Panc1 (cell line): ENCODE measurements at regions not wholly inside any gene's neighbourhood (a gene's known extent, or its start where the extent isn't known, plus 50 kb on each side); places are given as distances from the start of the nearest gene placed in this dataset.

Experiments
- ATAC-seq: fragments of 200-7000 bp; cut with Tn5 transposase; 2 replicates; pipeline ENCODE4 v1.9.1; 2020; ENCODE audit warnings: mild to moderate bottlenecking, moderate library complexity
- BruUV-seq: library from RNA; stranded (reverse); fragments of 400-500 nt; replicated peaks from 2 replicates; lab custom pipeline; 2021; lab: Mats Ljungman, UMichigan
- CTCF ChIA-PET: fragments of 300-600 bp; sonication (Branson Sonifier 250); formaldehyde crosslinking; loops from one replicate; lab custom pipeline; 2022; ENCODE audit warnings: antibody characterized with exemption; lab: Charles Lee
- POLR2A ChIA-PET: fragments of 300-600 bp; sonication (Branson Sonifier 250); formaldehyde crosslinking; loops from one replicate; lab custom pipeline; 2022; ENCODE audit warnings: antibody characterized with exemption; lab: Charles Lee
- DNase-seq: peaks from one replicate; pipeline ENCODE4 v3.0.0-alpha.2; 2010; ENCODE audit warnings: low read depth, low spot score
- H3K27ac ChIP-seq: 2 replicates; pipeline ENCODE4 v1.5.1; 2011; ENCODE audit warnings: mild to moderate bottlenecking, low read length, inconsistent platforms
- H3K27me3 ChIP-seq: fragments of 200-500 bp; sonication (Bioruptor generic); 2 replicates; pipeline ENCODE4 v1.6.0; 2014; ENCODE audit warnings: low read length, inconsistent platforms; ENCODE audit not compliant: control insufficient read depth, insufficient read depth
- H3K36me3 ChIP-seq: fragments of 200-500 bp; sonication (Bioruptor generic); 2 replicates; pipeline ENCODE4 v1.5.1; 2014; ENCODE audit warnings: inconsistent platforms, mild to moderate bottlenecking, low read length, moderate library complexity; ENCODE audit not compliant: control insufficient read depth, insufficient read depth
- H3K4me1 ChIP-seq: 2 replicates; pipeline ENCODE4 v1.5.1; 2011; ENCODE audit warnings: inconsistent platforms, mild to moderate bottlenecking, low read length, moderate library complexity; ENCODE audit not compliant: control insufficient read depth, insufficient read depth
- H3K4me3 ChIP-seq, 2 experiments: 2 replicates each; pipeline ENCODE4 v1.5.1; 2011 to 2012; ENCODE audit warnings: low read depth in 2 of 2, low read length in 2 of 2, mild to moderate bottlenecking in 2 of 2, inconsistent platforms in 1 of 2, moderate library complexity in 1 of 2
- H3K9me3 ChIP-seq: fragments of 200-500 bp; sonication (Bioruptor generic); 2 replicates; pipeline ENCODE4 v1.5.1; 2014; ENCODE audit warnings: low read depth, mild to moderate bottlenecking, inconsistent platforms, low read length, moderate library complexity; ENCODE audit not compliant: control insufficient read depth, insufficient read depth
- CTCF ChIP-seq: fragments of 450-650 bp; IDR thresholded peaks from 2 replicates; pipeline ENCODE4 v1.5.1; 2017; ENCODE audit warnings: mild to moderate bottlenecking
- POLR2AphosphoS5 ChIP-seq: IDR thresholded peaks from 2 replicates; pipeline ENCODE4 v1.6.1; 2012; ENCODE audit warnings: mild to moderate bottlenecking, low read depth, low read length, moderate library complexity
- REST ChIP-seq, 2 experiments: IDR thresholded peaks; 2 replicates each; pipeline ENCODE4 v1.6.1; 2011 to 2012; ENCODE audit warnings: low read depth in 2 of 2, control low read depth in 1 of 2, low read length in 1 of 2, mild to moderate bottlenecking in 1 of 2, moderate library complexity in 1 of 2; ENCODE audit not compliant: insufficient read depth in 1 of 2
- SIN3A ChIP-seq: IDR thresholded peaks from 2 replicates; pipeline ENCODE4 v1.6.1; 2012; ENCODE audit warnings: low read depth, mild to moderate bottlenecking, low read length, moderate library complexity, borderline replicate concordance; ENCODE audit not compliant: insufficient read depth
- TCF7L2 ChIP-seq: IDR thresholded peaks from 2 replicates; pipeline ENCODE4 v1.6.1; 2011; ENCODE audit warnings: mild to moderate bottlenecking, low read depth, low read length, inconsistent platforms
- in situ Hi-C: cut with HindIII; loops from 2 replicates; pipeline ENCODE4 v1.10.0; 2016; ENCODE audit warnings: low sequenced_read_pairs, low pct_unique_long_range_greater_than_20kb
- intact Hi-C: fragments of 100-400 bp; cut with micrococcal nuclease; formaldehyde crosslinking; loops from one replicate; pipeline ENCODE4 v1.10.0; 2022; ENCODE audit not compliant: unreplicated experiment

GRCh38 chr20:48380661-48381060 is 447.1 kb downstream of the PREX1 start:
- Histone ChIP-seq H3K4me3 (no peak overlapping the region), H3K27me3 (no peaks in the 10 kb centered on the region; the same call in none of the 2 replicates), H3K9me3 (no peaks in the 10 kb centered on the region), H3K36me3 (no peaks in the 10 kb centered on the region), H3K4me1 (no peaks in the 10 kb centered on the region), H3K27ac (no peak overlapping the region)
- in situ Hi-C loops: no loop called here
- ATAC-seq (no peak), DNase-seq (no peak)
- ChIA-PET CTCF (no interaction called here), POLR2A (no interaction called here)
- BruUV-seq: no TSS peak
- TF ChIP-seq REST (IDR thresholded peaks at IDR 0.05; ENCODE audit: insufficient read depth in 1 of 2, low read depth in 2 of 2, low read length in 1 of 2) (no peak), TCF7L2 (no peak)
- intact Hi-C loops: no loop called here

GRCh38 chr20:48378976-48379675 is 448.7 kb downstream of the PREX1 start:
- no peaks in the 10 kb centered on the region for H3K9me3 ChIP-seq
- H3K27ac ChIP-seq: no peak overlapping the region
- intact Hi-C loops: no loop called here
- CTCF ChIA-PET: no interaction called here
- no peak for DNase-seq
- BruUV-seq: no TSS peak
- POLR2A ChIA-PET: interaction anchor here (0.6 kb wide), 1 partner anchor 634 kb away, joined by 3 read pairs; no protein-coding TSS in a partner anchor
- H3K4me1 ChIP-seq: no peaks in the 10 kb centered on the region
- TF ChIP-seq TCF7L2 (no peak), SIN3A (no peak), POLR2AphosphoS5 (no peak), REST (IDR thresholded peaks at IDR 0.05; ENCODE audit: insufficient read depth in 1 of 2, low read depth in 2 of 2, low read length in 1 of 2) (no peak), CTCF (no peak)
- no peak for ATAC-seq
- no peak overlapping the region for H3K4me3 ChIP-seq
- H3K27me3 ChIP-seq: no peaks in the 10 kb centered on the region; the same call in none of the 2 replicates
- in situ Hi-C loops: no loop called here
- no peaks in the 10 kb centered on the region for H3K36me3 ChIP-seq
